Hepatocyte (in vitro differentiated cells): ENCODE measurements at regions not wholly inside any gene's neighbourhood (a gene's known extent, or its start where the extent isn't known, plus 50 kb on each side); places are given as distances from the start of the nearest gene placed in this dataset.

Experiments
- EZH2 ChIP-seq: fragments of 200-600 bp; sonication (generic); IDR thresholded peaks from 2 replicates; pipeline ENCODE4 v1.6.1; 2016; ENCODE audit warnings: antibody characterized with exemption, mild to moderate bottlenecking, borderline replicate concordance
- TF ChIP-seq, protein P1 (sequence below): fragments of 200-600 bp; sonication (generic); IDR thresholded peaks from 2 replicates; pipeline ENCODE4 v1.5.1; 2016; ENCODE audit warnings: antibody characterized with exemption, mild to moderate bottlenecking; ENCODE audit not compliant: poor library complexity

GRCh38 chr10:75329190-75329745 lies 72.3 kb downstream of the ZNF503 start:
- TF ChIP-seq, protein P1, sequence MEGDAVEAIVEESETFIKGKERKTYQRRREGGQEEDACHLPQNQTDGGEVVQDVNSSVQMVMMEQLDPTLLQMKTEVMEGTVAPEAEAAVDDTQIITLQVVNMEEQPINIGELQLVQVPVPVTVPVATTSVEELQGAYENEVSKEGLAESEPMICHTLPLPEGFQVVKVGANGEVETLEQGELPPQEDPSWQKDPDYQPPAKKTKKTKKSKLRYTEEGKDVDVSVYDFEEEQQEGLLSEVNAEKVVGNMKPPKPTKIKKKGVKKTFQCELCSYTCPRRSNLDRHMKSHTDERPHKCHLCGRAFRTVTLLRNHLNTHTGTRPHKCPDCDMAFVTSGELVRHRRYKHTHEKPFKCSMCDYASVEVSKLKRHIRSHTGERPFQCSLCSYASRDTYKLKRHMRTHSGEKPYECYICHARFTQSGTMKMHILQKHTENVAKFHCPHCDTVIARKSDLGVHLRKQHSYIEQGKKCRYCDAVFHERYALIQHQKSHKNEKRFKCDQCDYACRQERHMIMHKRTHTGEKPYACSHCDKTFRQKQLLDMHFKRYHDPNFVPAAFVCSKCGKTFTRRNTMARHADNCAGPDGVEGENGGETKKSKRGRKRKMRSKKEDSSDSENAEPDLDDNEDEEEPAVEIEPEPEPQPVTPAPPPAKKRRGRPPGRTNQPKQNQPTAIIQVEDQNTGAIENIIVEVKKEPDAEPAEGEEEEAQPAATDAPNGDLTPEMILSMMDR = no peak
- no peak for TF ChIP-seq EZH2
